Mucosa of rectum (tissue), 2 donors: ENCODE measurements at regions not wholly inside any gene's neighbourhood (a gene's known extent, or its start where the extent isn't known, plus 50 kb on each side); places are given as distances from the start of the nearest gene placed in this dataset.

Experiments used
- H3K27ac ChIP-seq, 2 donors: one replicate each; pipeline ENCODE4 v1.7.0; 2013; ENCODE audit warnings: inconsistent platforms in 2 of 2, low read depth in 2 of 2, low read length in 2 of 2
- H3K27me3 ChIP-seq, 2 donors: one replicate each; pipeline ENCODE4 v1.7.0; 2013; ENCODE audit warnings: low read length in 2 of 2; ENCODE audit not compliant: control insufficient read depth in 2 of 2, insufficient read depth in 2 of 2
- H3K36me3 ChIP-seq, 2 donors: one replicate each; pipeline ENCODE4 v1.7.0; 2013; ENCODE audit warnings: low read length in 2 of 2; ENCODE audit not compliant: control insufficient read depth in 2 of 2, insufficient read depth in 2 of 2
- H3K4me1 ChIP-seq, 2 donors: one replicate each; pipeline ENCODE4 v1.7.0; 2013; ENCODE audit warnings: low read length in 2 of 2, mild to moderate bottlenecking in 1 of 2; ENCODE audit not compliant: control insufficient read depth in 2 of 2, insufficient read depth in 2 of 2
- H3K4me3 ChIP-seq, 2 donors: one replicate each; pipeline ENCODE4 v1.7.0; 2013; ENCODE audit warnings: low read length in 2 of 2
- H3K9ac ChIP-seq, 2 donors: one replicate each; pipeline ENCODE4 v1.7.0; 2013; ENCODE audit warnings: low read length in 2 of 2, low read depth in 1 of 2, mild to moderate bottlenecking in 1 of 2
- H3K9me3 ChIP-seq, 2 donors: one replicate each; pipeline ENCODE4 v1.7.0; 2013; ENCODE audit warnings: low read length in 2 of 2; ENCODE audit not compliant: control insufficient read depth in 2 of 2
- donor health status: healthy.
- donor health status: Normal muscosa, but diverticular disease.

GRCh38 chr6:121521164-121521555 is 85.7 kb downstream of the GJA1 start:
- H3K4me3 ChIP-seq = no peak overlapping the region
- H3K36me3 ChIP-seq = no peaks in the 10 kb centered on the region
- no peak overlapping the region for H3K27ac ChIP-seq
- no peaks in the 10 kb centered on the region for H3K27me3 ChIP-seq
- no peak overlapping the region for H3K9ac ChIP-seq
- H3K4me1 ChIP-seq = no peaks in the 10 kb centered on the region
- no peaks in the 10 kb centered on the region for H3K9me3 ChIP-seq

- Histone ChIP-seq H3K9me3 (no peaks in the 10 kb centered on the region), H3K9ac (no peak overlapping the region), H3K36me3 (no peaks in the 10 kb centered on the region), H3K4me3 (no peak overlapping the region), H3K4me1 (no peaks in the 10 kb centered on the region), H3K27me3 (no peaks in the 10 kb centered on the region), H3K27ac (peak overlapping the region in 1 of 2 donors; percentile 20)
These were observed 86.8 kb downstream of the GJA1 start for GRCh38 chr6:121522265-121522664.

- Histone ChIP-seq H3K36me3 (no peaks in the 10 kb centered on the region), H3K27me3 (no peaks in the 10 kb centered on the region), H3K9ac (no peak overlapping the region), H3K4me1 (no peaks in the 10 kb centered on the region), H3K4me3 (no peak overlapping the region), H3K27ac (peak overlapping the region in 1 of 2 donors; percentile 20), H3K9me3 (no peaks in the 10 kb centered on the region)
These were observed 87.4 kb downstream of the GJA1 start for GRCh38 chr6:121522771-121523386.

- Histone ChIP-seq H3K9ac (no peak overlapping the region), H3K4me1 (no peaks in the 10 kb centered on the region), H3K9me3 (no peaks in the 10 kb centered on the region), H3K4me3 (no peak overlapping the region), H3K27ac (no peak overlapping the region), H3K27me3 (no peaks in the 10 kb centered on the region), H3K36me3 (no peaks in the 10 kb centered on the region)
These were observed 88.2 kb downstream of the GJA1 start for GRCh38 chr6:121523628-121524027.

- H3K27me3 ChIP-seq = no peaks in the 10 kb centered on the region
These were observed 90.8 kb downstream of the GJA1 start for GRCh38 chr6:121526282-121526681.

GRCh38 chr6:121531658-121532169 is 96.3 kb downstream of the GJA1 start:
- no peaks in the 10 kb centered on the region for H3K36me3 ChIP-seq
- H3K27me3 ChIP-seq = no peaks in the 10 kb centered on the region
- H3K27ac ChIP-seq = no peak overlapping the region
- H3K9ac ChIP-seq = no peak overlapping the region
- H3K4me1 ChIP-seq = no peaks in the 10 kb centered on the region
- H3K9me3 ChIP-seq = no peaks in the 10 kb centered on the region
- H3K4me3 ChIP-seq = no peak overlapping the region

More at GRCh38 chr6:121526282-121526681, 90.8 kb downstream of the GJA1 start:
- no peak overlapping the region for H3K27ac ChIP-seq
- no peaks in the 10 kb centered on the region for H3K36me3 ChIP-seq
- H3K4me1 ChIP-seq = no peaks in the 10 kb centered on the region
- no peaks in the 10 kb centered on the region for H3K9me3 ChIP-seq
- no peak overlapping the region for H3K9ac ChIP-seq
- H3K4me3 ChIP-seq = no peak overlapping the region

GRCh38 chr6:121533321-121533841 is 97.9 kb downstream of the GJA1 start:
- Histone ChIP-seq H3K27ac (no peak overlapping the region), H3K27me3 (no peaks in the 10 kb centered on the region)

GRCh38 chr6:121535777-121536176 is 100.3 kb downstream of the GJA1 start:
- Histone ChIP-seq H3K9me3 (no peaks in the 10 kb centered on the region), H3K4me1 (no peaks in the 10 kb centered on the region), H3K27ac (no peak overlapping the region), H3K27me3 (no peaks in the 10 kb centered on the region), H3K36me3 (no peaks in the 10 kb centered on the region), H3K9ac (no peak overlapping the region), H3K4me3 (no peak overlapping the region)

More at GRCh38 chr6:121533321-121533841, 97.9 kb downstream of the GJA1 start:
- H3K4me1 ChIP-seq = no peaks in the 10 kb centered on the region
- no peak overlapping the region for H3K4me3 ChIP-seq
- H3K9me3 ChIP-seq = no peaks in the 10 kb centered on the region
- no peak overlapping the region for H3K9ac ChIP-seq
- no peaks in the 10 kb centered on the region for H3K36me3 ChIP-seq

- no peak overlapping the region for H3K4me3 ChIP-seq
- H3K27ac ChIP-seq = no peak overlapping the region
- H3K9me3 ChIP-seq = no peaks in the 10 kb centered on the region
- H3K36me3 ChIP-seq = no peaks in the 10 kb centered on the region
- no peaks in the 10 kb centered on the region for H3K27me3 ChIP-seq
- H3K9ac ChIP-seq = no peak overlapping the region
- no peaks in the 10 kb centered on the region for H3K4me1 ChIP-seq
These were observed 100.9 kb downstream of the GJA1 start for GRCh38 chr6:121536345-121536744.

GRCh38 chr6:121539439-121539838 is 104.0 kb downstream of the GJA1 start:
- Histone ChIP-seq H3K4me3 (no peak overlapping the region), H3K36me3 (no peaks in the 10 kb centered on the region), H3K27me3 (no peaks in the 10 kb centered on the region), H3K4me1 (no peaks in the 10 kb centered on the region), H3K9me3 (no peaks in the 10 kb centered on the region), H3K27ac (no peak overlapping the region), H3K9ac (no peak overlapping the region)
